ENCODE measurements at regions not wholly inside any gene's neighbourhood (a gene's known extent, or its start where the extent isn't known, plus 50 kb on each side); places are given as distances from the start of the nearest gene placed in this dataset.

GRCh38 chr5:119996128-119996527, 366.8 kb downstream of the FAM170A start:
- no peak for DNase-seq
- Mint-ChIP-seq H3K9me3 (peaks cover 3% of the 10 kb centered on the region), H3K27ac (no peak overlapping the region), H3K4me1 (peaks cover 34% of the 10 kb centered on the region), H3K4me3 (no peak overlapping the region), H3K27me3 (ENCODE audit: low read depth, poor library complexity) (no peaks in the 10 kb centered on the region), H3K36me3 (ENCODE audit: low read depth) (no peaks in the 10 kb centered on the region)
- no peak for TF ChIP-seq CTCF (IDR thresholded peaks at IDR 0.05)

GRCh38 chr5:120007598-120007997, 378.2 kb downstream of the FAM170A start:
- H3K27ac Mint-ChIP-seq, result no peak overlapping the region
- DNase-seq, result no peak
- H3K36me3 Mint-ChIP-seq (ENCODE audit: low read depth), result no peaks in the 10 kb centered on the region
- no peaks in the 10 kb centered on the region for H3K27me3 Mint-ChIP-seq (ENCODE audit: low read depth, poor library complexity)
- H3K9me3 Mint-ChIP-seq, result no peaks in the 10 kb centered on the region
- H3K4me1 Mint-ChIP-seq, result peaks cover 39% of the 10 kb centered on the region
- no peak for TF ChIP-seq CTCF (IDR thresholded peaks at IDR 0.05)
- H3K4me3 Mint-ChIP-seq, result no peak overlapping the region

GRCh38 chr5:120012431-120012830, 383.1 kb downstream of the FAM170A start:
- no peaks in the 10 kb centered on the region for H3K27me3 Mint-ChIP-seq (ENCODE audit: low read depth, poor library complexity)
- no peak for TF ChIP-seq CTCF (IDR thresholded peaks at IDR 0.05)
- peaks cover 21% of the 10 kb centered on the region for H3K4me1 Mint-ChIP-seq
- no peak overlapping the region for H3K27ac Mint-ChIP-seq
- no peak overlapping the region for H3K4me3 Mint-ChIP-seq
- no peak for DNase-seq
- H3K9me3 Mint-ChIP-seq, result no peaks in the 10 kb centered on the region
- no peaks in the 10 kb centered on the region for H3K36me3 Mint-ChIP-seq (ENCODE audit: low read depth)

- Mint-ChIP-seq H3K27me3 (ENCODE audit: low read depth, poor library complexity) (no peaks in the 10 kb centered on the region), H3K9me3 (no peaks in the 10 kb centered on the region), H3K36me3 (ENCODE audit: low read depth) (no peaks in the 10 kb centered on the region), H3K27ac (no peak overlapping the region), H3K4me1 (peaks cover 11% of the 10 kb centered on the region), H3K4me3 (no peak overlapping the region)
- no peak for DNase-seq
- TF ChIP-seq CTCF (IDR thresholded peaks at IDR 0.05), result no peak
Measured at GRCh38 chr5:120014535-120014934, 385.2 kb downstream of the FAM170A start.

GRCh38 chr5:120016717-120017382, 387.5 kb downstream of the FAM170A start:
- Mint-ChIP-seq H3K4me3 (no peak overlapping the region), H3K36me3 (ENCODE audit: low read depth) (no peaks in the 10 kb centered on the region), H3K27me3 (ENCODE audit: low read depth, poor library complexity) (no peaks in the 10 kb centered on the region), H3K4me1 (peaks cover 1% of the 10 kb centered on the region), H3K9me3 (no peaks in the 10 kb centered on the region), H3K27ac (no peak overlapping the region)
- no peak for DNase-seq
- TF ChIP-seq CTCF (IDR thresholded peaks at IDR 0.05), result no peak

GRCh38 chr5:120017513-120017912, 388.2 kb downstream of the FAM170A start:
- no peak for TF ChIP-seq CTCF (IDR thresholded peaks at IDR 0.05)
- Mint-ChIP-seq H3K27ac (no peak overlapping the region), H3K36me3 (ENCODE audit: low read depth) (no peaks in the 10 kb centered on the region), H3K9me3 (no peaks in the 10 kb centered on the region), H3K4me1 (no peaks in the 10 kb centered on the region), H3K4me3 (no peak overlapping the region), H3K27me3 (ENCODE audit: low read depth, poor library complexity) (no peaks in the 10 kb centered on the region)
- DNase-seq, result no peak
